ENCODE measurements at regions not wholly inside any gene's neighbourhood (a gene's known extent, or its start where the extent isn't known, plus 50 kb on each side); places are given as distances from the start of the nearest gene placed in this dataset.

GRCh38 chr6:40172272-40172671 is 238.0 kb upstream of the MOCS1 start:
- Histone ChIP-seq H3K27ac (ENCODE audit: low read length) (no peak overlapping the region), H3K4me1 (ENCODE audit: control insufficient read depth, insufficient read depth, low read length) (no peaks in the 10 kb centered on the region), H3K4me3 (ENCODE audit: low read length) (no peak overlapping the region), H3K9me3 (ENCODE audit: control insufficient read depth, low read length) (no peaks in the 10 kb centered on the region), H3K27me3 (ENCODE audit: control insufficient read depth, insufficient read depth) (peaks cover 2% of the 10 kb centered on the region)
- intact Hi-C loops (cut with DNase I), result no loop called here
- DNase-seq, result no peak
- ATAC-seq, result no peak
- 89% methylated on average over 3 of the region's 3 CpGs for WGBS

GRCh38 chr6:40171343-40171742 is 237.1 kb upstream of the MOCS1 start:
- no peak for ATAC-seq
- intact Hi-C loops (cut with DNase I), result no loop called here

GRCh38 chr6:40170856-40171255 is 236.6 kb upstream of the MOCS1 start:
- ATAC-seq, result no peak

More at GRCh38 chr6:40171343-40171742, 237.1 kb upstream of the MOCS1 start:
- 48% methylated on average over 1 of the region's 1 CpG for WGBS
- no peaks in the 10 kb centered on the region for H3K9me3 ChIP-seq (ENCODE audit: control insufficient read depth, low read length)
- H3K27ac ChIP-seq (ENCODE audit: low read length), result no peak overlapping the region
- no peak overlapping the region for H3K4me3 ChIP-seq (ENCODE audit: low read length)
- DNase-seq, result no peak
- peaks cover 2% of the 10 kb centered on the region for H3K27me3 ChIP-seq (ENCODE audit: control insufficient read depth, insufficient read depth)
- no peaks in the 10 kb centered on the region for H3K4me1 ChIP-seq (ENCODE audit: control insufficient read depth, insufficient read depth, low read length)

GRCh38 chr6:40169878-40170277 is 235.6 kb upstream of the MOCS1 start:
- Histone ChIP-seq H3K4me3 (ENCODE audit: low read length) (no peak overlapping the region), H3K4me1 (ENCODE audit: control insufficient read depth, insufficient read depth, low read length) (no peaks in the 10 kb centered on the region), H3K9me3 (ENCODE audit: control insufficient read depth, low read length) (no peaks in the 10 kb centered on the region), H3K27ac (ENCODE audit: low read length) (no peak overlapping the region), H3K27me3 (ENCODE audit: control insufficient read depth, insufficient read depth) (peaks cover 2% of the 10 kb centered on the region)
- no peak for DNase-seq
- ATAC-seq, result no peak
- intact Hi-C loops (cut with DNase I), result no loop called here
- WGBS, result 48% methylated on average over 7 of the region's 7 CpGs

More at GRCh38 chr6:40170856-40171255, 236.6 kb upstream of the MOCS1 start:
- 29% methylated on average over 2 of the region's 2 CpGs for WGBS
- peaks cover 2% of the 10 kb centered on the region for H3K27me3 ChIP-seq (ENCODE audit: control insufficient read depth, insufficient read depth)
- H3K27ac ChIP-seq (ENCODE audit: low read length), result no peak overlapping the region
- H3K4me3 ChIP-seq (ENCODE audit: low read length), result no peak overlapping the region
- DNase-seq, result no peak
- H3K9me3 ChIP-seq (ENCODE audit: control insufficient read depth, low read length), result no peaks in the 10 kb centered on the region
- intact Hi-C loops (cut with DNase I), result no loop called here
- no peaks in the 10 kb centered on the region for H3K4me1 ChIP-seq (ENCODE audit: control insufficient read depth, insufficient read depth, low read length)

- no peak for ATAC-seq
- no peaks in the 10 kb centered on the region for H3K4me1 ChIP-seq (ENCODE audit: control insufficient read depth, insufficient read depth, low read length)
- intact Hi-C loops (cut with DNase I), result no loop called here
Observed at GRCh38 chr6:40166963-40167362, 232.7 kb upstream of the MOCS1 start.

GRCh38 chr6:40165036-40165709 is 230.9 kb upstream of the MOCS1 start:
- WGBS, result 73% methylated on average over 7 of the region's 7 CpGs
- no peak overlapping the region for H3K4me3 ChIP-seq (ENCODE audit: low read length)
- no peak for ATAC-seq
- no peaks in the 10 kb centered on the region for H3K4me1 ChIP-seq (ENCODE audit: control insufficient read depth, insufficient read depth, low read length)
- intact Hi-C loops (cut with DNase I), result no loop called here
- H3K9me3 ChIP-seq (ENCODE audit: control insufficient read depth, low read length), result no peaks in the 10 kb centered on the region
- no peaks in the 10 kb centered on the region for H3K27me3 ChIP-seq (ENCODE audit: control insufficient read depth, insufficient read depth)
- no peak for DNase-seq
- no peak overlapping the region for H3K27ac ChIP-seq (ENCODE audit: low read length)

More at GRCh38 chr6:40166963-40167362, 232.7 kb upstream of the MOCS1 start:
- Histone ChIP-seq H3K27me3 (ENCODE audit: control insufficient read depth, insufficient read depth) (no peaks in the 10 kb centered on the region), H3K4me3 (ENCODE audit: low read length) (no peak overlapping the region), H3K9me3 (ENCODE audit: control insufficient read depth, low read length) (no peaks in the 10 kb centered on the region), H3K27ac (ENCODE audit: low read length) (no peak overlapping the region)
- no peak for DNase-seq

GRCh38 chr6:40164345-40164755 is 230.1 kb upstream of the MOCS1 start:
- H3K4me1 ChIP-seq (ENCODE audit: control insufficient read depth, insufficient read depth, low read length), result no peaks in the 10 kb centered on the region
- H3K4me3 ChIP-seq (ENCODE audit: low read length), result no peak overlapping the region
- H3K27ac ChIP-seq (ENCODE audit: low read length), result no peak overlapping the region
- no peaks in the 10 kb centered on the region for H3K9me3 ChIP-seq (ENCODE audit: control insufficient read depth, low read length)
- ATAC-seq (no peak), DNase-seq (no peak)
- 79% methylated on average over 8 of the region's 8 CpGs for WGBS
- intact Hi-C loops (cut with DNase I), result no loop called here
- no peaks in the 10 kb centered on the region for H3K27me3 ChIP-seq (ENCODE audit: control insufficient read depth, insufficient read depth)

GRCh38 chr6:40163924-40164323 is 229.7 kb upstream of the MOCS1 start:
- no peaks in the 10 kb centered on the region for H3K27me3 ChIP-seq (ENCODE audit: control insufficient read depth, insufficient read depth)
- intact Hi-C loops (cut with DNase I), result no loop called here
- no peaks in the 10 kb centered on the region for H3K9me3 ChIP-seq (ENCODE audit: control insufficient read depth, low read length)
- DNase-seq (no peak), ATAC-seq (no peak)
- WGBS, result 67% methylated on average over 7 of the region's 7 CpGs
- H3K27ac ChIP-seq (ENCODE audit: low read length), result no peak overlapping the region
- no peak overlapping the region for H3K4me3 ChIP-seq (ENCODE audit: low read length)
- H3K4me1 ChIP-seq (ENCODE audit: control insufficient read depth, insufficient read depth, low read length), result no peaks in the 10 kb centered on the region

GRCh38 chr6:40162074-40162473 is 227.8 kb upstream of the MOCS1 start:
- ATAC-seq (no peak), DNase-seq (no peak)
- 74% methylated on average over 5 of the region's 5 CpGs for WGBS
- Histone ChIP-seq H3K9me3 (ENCODE audit: control insufficient read depth, low read length) (no peaks in the 10 kb centered on the region), H3K27ac (ENCODE audit: low read length) (no peak overlapping the region), H3K4me3 (ENCODE audit: low read length) (no peak overlapping the region), H3K27me3 (ENCODE audit: control insufficient read depth, insufficient read depth) (no peaks in the 10 kb centered on the region), H3K4me1 (ENCODE audit: control insufficient read depth, insufficient read depth, low read length) (no peaks in the 10 kb centered on the region)
- intact Hi-C loops (cut with DNase I), result no loop called here

- H3K27ac ChIP-seq (ENCODE audit: low read length), result no peak overlapping the region
- ATAC-seq, result no peak
- no peaks in the 10 kb centered on the region for H3K9me3 ChIP-seq (ENCODE audit: control insufficient read depth, low read length)
- DNase-seq, result no peak
- no peaks in the 10 kb centered on the region for H3K27me3 ChIP-seq (ENCODE audit: control insufficient read depth, insufficient read depth)
- WGBS, result 57% methylated on average over 3 of the region's 3 CpGs
- no peaks in the 10 kb centered on the region for H3K4me1 ChIP-seq (ENCODE audit: control insufficient read depth, insufficient read depth, low read length)
- no peak overlapping the region for H3K4me3 ChIP-seq (ENCODE audit: low read length)
- intact Hi-C loops (cut with DNase I), result no loop called here
Observed at GRCh38 chr6:40160826-40161225, 226.6 kb upstream of the MOCS1 start.

- Histone ChIP-seq H3K27ac (ENCODE audit: low read length) (no peak overlapping the region), H3K27me3 (ENCODE audit: control insufficient read depth, insufficient read depth) (no peaks in the 10 kb centered on the region), H3K9me3 (ENCODE audit: control insufficient read depth, low read length) (no peaks in the 10 kb centered on the region), H3K4me3 (ENCODE audit: low read length) (no peak overlapping the region), H3K4me1 (ENCODE audit: control insufficient read depth, insufficient read depth, low read length) (no peaks in the 10 kb centered on the region)
- DNase-seq, result no peak
- 62% methylated on average over 2 of the region's 2 CpGs for WGBS
- no peak for ATAC-seq
- intact Hi-C loops (cut with DNase I), result no loop called here
Observed at GRCh38 chr6:40159865-40160264, 225.6 kb upstream of the MOCS1 start.

Measured in right cardiac atrium (tissue), 5 donors.